DMS53 treated with DMSO at 0.1 percent for 48 hours (cell line): ENCODE measurements at regions not wholly inside any gene's neighbourhood (a gene's known extent, or its start where the extent isn't known, plus 50 kb on each side); places are given as distances from the start of the nearest gene placed in this dataset.

Experiments used
- DNase-seq: peaks from one replicate; lab custom pipeline; 2025; ENCODE audit not compliant: unreplicated experiment; lab: John Stamatoyannopoulos, UW

DNA sequence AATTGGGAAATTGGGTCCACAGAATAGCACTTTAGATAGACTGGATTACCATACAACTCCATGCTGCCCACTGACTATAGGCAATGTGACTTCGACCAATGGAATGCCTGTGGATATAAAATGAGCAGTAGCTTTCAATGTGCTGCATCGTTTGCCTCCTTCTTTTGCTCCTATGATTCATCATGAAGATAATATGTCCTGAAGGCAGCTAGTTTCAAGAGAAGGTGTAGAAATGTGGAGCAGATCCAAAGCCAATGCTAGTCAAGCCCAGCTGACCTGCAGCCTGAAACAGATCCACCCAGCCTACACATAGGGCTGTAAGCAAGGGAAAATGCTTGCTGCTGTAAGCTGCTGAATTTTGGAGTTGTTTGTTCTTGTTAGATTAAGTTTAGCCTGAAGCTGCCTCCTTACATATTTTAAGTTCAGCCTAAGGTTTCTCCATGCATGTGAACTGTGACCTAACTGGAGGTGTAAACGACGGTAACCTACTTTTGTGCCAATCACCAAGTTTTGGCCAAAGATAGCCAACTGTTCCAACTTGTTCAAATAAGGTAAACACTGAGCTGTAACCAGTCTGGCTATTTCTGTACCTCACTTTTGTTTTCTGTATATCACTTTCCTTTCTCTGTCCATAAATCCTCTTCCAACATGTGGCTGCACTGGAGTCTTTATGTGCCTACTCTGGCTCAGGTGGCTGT, 169.1 kb upstream of the AVPR1A start:
- DNase-seq = no peak

- peak; percentile 81 for DNase-seq
Measured at GRCh38 chr12:63319386-63319785, 168.4 kb upstream of the AVPR1A start.

DNA sequence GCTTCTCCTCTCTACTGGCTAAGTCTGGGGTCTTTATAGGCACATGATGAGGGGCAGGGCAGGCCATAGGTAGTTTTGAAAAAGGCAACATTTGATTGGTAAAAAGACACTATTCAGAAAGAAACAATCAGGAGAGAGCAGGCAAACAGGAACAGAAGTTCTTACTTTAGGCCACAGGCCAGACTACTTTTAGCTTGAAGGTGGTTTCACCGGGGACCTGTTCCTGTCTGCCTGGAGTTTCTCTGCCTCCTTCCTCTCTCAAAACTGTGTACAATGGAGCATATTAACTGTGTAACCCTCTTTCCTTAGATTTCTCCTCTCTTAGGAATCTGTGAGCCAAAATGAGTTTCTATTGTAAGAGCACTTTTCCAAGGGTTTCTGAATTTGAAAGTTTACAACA, 167.9 kb upstream of the AVPR1A start:
- DNase-seq = no peak

GRCh38 chr12:63318313-63318712, 167.3 kb upstream of the AVPR1A start:
- DNase-seq = no peak

DNA sequence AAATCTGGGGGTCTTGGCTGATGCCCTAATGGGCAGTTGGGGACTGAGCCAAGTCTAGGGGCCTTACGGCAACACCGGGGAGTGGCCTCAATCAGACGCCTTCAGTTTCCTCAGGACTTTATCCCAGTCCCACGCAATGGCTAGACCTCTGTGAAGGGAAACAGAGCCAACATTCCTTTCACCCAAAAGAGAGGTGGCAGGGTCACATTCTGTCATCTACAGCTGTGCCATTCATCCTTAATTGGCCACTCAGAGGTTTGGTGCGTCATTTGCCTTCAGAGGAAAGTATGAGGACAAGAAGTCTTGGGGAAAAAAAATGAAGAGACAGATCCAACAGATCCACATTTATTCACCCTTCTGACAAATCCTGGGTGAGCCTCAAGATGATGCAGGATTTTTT, 166.9 kb upstream of the AVPR1A start:
- DNase-seq = no peak

DNA sequence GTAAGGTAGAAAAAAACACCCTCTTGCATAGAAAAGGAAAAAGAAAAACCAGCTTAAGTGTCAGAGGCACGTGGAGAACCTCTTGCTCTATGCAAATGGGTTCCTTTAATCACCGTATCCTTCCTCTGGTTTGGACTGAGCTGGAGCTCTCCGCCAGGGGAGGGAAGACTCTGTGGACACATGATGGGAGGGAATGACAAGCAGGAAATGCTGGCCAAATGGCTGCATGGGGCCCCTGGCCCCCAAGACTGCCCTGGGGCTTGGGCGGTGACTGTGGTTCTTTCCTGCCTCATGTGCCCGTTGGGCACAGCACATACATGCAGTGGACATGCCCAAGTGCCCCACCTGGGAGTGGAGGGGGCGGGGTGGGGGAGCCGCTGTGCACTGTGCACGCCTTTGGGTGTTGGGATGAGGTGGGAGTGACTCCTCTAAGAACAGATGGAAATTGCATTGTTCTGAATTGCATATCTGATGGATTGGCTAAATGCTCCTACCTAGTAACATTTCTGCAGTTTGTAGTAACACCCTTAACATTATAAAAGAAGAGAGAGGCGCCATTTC, 166.4 kb upstream of the AVPR1A start:
- DNase-seq = no peak

DNA sequence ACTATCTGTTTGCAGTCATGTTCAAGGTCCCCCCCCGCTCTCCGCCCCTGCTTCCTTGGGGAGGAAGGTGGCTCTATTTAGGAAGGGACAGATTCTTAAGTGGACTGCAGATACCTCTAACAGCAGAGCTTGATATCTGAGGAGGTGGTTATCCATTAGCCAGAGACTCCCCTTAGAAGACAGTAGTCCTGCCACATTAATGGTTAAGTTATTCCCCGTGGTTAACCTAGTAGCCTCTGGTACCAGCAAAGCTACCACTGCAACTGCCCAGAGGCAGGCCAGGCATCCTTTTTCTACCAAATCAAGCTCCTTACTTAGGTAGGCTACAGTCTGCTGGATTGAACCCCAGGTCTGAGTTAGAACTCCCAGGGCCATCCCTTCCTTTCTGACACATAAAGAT, 162.1 kb upstream of the AVPR1A start:
- no peak for DNase-seq

DNA sequence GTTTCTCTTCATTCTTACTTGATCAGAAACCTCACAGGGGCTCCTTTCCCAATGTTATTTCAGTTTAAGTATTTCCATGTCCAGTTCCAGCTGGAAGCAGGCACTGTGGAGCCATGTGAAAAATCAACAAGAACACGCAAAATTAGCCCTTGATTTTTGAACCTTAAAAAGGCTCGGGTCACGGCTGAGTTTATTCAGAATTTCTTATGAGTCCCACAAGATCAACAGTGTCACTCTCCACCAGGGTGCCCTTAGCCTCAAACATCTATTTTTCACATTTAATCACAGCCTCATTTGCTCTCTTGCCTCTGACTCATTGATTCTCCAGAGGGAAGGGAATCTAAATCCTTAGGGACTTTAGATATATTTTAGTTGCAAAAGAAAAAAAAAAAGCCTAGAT, 157.7 kb upstream of the AVPR1A start:
- no peak for DNase-seq

- no peak for DNase-seq
Measured at GRCh38 chr12:63307849-63308248, 156.8 kb upstream of the AVPR1A start.

GRCh38 chr12:63305901-63306875, 155.2 kb upstream of the AVPR1A start:
- no peak for DNase-seq

DNA sequence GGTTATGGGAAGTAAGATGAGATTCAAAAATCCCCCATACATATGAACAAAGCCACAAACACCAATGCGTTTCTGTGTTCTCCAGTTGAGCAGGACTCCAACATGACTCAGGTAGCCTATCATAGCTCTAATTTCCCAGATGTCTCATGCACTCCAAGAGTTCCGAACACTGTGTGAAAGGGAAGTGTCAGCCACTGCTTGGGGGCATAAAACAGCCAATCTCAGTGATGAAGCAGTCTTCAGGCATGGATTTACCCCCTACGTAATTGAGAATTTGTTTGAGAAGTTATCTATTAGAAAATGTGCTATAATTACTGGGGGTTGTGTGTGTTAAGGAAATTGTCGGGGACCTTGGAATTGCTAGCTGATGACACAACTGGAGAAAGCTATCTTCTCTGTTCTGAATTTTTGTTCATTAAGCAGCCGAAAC, 153.9 kb upstream of the AVPR1A start:
- DNase-seq = no peak

GRCh38 chr12:63302941-63303536, 152.0 kb upstream of the AVPR1A start:
- no peak for DNase-seq

- DNase-seq = no peak
Measured at GRCh38 chr12:63302269-63302940, 151.4 kb upstream of the AVPR1A start.

DNA sequence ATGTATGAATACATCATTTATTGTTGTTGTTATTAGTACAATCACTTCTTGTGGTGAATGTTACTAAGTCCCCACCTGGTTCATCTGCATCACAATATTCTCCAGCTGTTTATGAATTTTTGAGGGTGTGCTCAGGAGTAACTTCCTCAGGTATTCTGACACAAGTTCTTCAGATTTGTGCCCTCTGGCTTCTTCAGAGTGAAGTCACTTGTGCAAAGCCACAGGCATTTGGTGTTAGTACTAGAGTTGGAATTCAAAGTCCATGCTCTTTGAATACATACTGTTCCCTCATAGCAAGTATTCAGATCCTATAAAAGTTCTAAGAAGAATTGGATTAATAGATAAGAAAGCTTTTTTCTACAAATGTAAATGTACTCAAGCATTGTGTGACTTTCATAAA, 150.3 kb upstream of the AVPR1A start:
- DNase-seq = no peak

DNA sequence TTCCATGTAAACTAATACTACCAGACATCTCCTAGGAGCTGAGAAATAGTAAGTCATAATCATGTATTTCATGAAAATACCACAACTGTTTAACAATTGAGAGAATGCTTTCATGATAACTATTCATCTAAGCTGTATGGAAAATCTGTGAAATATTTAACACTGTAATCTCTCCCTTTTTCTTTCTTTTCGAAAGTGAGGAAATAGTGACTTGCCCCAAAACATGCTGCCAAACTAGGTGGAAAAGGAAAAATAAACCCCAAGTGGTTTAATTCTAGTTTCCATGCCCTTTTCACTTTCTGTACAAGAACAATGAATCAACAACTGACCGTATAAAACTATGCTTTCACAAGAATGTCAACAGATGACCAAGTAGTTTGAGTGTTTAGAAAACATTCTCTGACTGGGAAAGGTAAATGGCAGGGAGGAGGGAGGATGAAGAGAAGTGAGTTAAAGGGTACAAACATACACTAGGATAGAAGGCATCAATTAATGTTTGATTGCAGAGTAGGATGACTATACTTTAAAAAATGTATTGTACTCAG, 147.5 kb upstream of the AVPR1A start:
- peak; percentile 37 for DNase-seq

DNA sequence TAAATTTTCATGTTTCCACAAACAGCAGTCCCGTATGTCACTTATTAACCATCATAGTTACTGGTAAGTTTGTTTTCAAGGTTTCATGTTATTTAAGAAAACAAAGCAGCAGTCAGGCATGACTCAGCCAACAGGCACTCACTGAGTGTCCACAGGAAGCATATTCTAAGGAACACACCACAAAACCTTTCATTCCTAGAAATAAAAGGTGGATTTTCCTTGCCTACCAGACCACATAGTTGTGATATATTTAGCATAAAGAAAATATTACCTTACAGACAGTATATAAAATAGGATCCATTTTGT, 143.3 kb upstream of the AVPR1A start:
- DNase-seq = peak; percentile 89

DNA sequence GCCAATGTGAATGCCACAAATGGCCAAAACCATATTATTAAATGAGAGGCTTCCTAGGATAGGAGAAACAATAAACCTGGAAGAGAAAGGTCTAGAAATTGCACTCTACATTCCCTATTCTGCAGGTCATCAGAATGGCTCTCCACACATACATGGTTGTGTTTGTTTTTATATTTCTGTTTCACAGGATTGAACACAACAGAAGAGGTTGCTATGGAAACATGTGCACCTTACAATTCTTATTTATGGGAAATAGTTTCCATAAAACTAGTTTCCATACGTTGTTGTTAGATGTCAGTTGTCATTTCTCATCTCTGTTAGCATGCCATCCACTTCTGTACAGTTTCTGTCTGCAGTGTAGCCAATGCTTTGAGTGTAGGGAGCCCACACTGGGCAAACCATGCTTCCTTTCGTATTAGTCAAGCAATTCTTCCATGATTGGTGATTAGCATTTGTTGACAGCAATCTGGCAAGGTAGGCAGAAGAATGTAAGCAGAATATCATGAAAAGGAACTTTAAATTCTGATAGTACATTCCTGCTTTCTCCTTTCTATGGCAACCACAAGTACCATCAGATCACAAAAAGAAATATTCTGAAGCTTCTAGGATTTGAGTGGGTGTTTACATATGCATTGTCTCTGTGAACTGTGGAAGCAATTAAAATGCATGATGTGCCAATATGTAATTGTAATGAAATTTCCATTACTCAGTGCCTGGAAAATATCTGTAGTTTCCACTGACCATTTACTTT, 141.6 kb upstream of the AVPR1A start:
- DNase-seq = no peak

DNA sequence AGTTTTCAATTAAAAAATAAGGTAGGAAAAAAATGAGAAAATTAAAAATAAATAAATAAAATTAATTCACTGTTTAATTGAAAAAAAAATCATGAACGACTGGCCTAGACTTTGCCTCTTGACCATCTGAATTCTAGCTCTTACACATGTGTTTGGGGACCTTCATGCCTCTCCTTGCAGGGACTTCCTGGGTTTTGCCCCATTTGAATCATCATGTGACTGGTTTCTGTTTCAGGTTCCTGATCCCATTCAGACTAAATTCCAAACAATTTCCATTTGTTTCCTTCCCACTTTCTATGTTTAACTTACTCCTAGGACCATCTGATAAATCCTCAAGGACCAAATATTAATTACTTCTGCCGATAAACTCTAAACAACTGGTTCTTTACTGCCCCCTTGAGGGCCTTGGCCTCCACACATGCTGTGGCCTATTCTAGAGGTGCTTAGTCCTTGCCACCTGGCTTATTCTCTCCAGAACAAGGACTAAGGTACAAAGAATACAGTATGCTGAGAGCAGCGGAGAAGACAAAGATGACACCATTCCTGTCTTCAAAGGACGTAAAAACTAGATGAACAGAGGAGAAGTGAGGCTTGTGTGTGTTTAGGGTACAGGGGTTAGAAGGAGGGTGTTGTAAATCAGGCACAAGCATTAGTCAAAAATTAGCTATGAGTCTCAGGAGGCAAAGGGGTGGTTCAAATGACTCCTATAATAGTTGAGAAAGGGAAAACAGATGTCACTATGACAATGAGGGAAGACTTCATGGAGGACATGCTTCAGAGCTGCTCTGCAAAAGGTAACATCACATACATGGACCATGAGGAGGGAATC, 125.8 kb upstream of the AVPR1A start:
- DNase-seq = peak; percentile 86

DNA sequence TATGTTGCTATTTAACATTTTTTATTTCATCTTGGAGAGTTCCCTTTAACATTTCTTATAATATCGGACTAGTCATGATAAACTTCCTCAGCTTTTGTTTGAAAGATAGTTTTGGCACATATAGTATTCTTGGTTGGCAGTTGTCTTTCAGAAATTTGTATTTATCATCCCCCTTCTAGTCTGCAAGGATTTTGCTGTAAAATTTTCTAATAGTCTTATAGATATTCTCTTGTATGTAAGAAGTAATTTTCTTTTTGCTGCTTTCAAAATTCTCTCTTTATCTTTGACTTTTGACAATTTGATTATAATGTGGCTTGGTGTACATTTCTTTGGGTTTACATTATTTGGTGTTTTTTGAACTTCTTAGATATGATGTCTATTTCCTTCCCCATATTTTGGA, 116.0 kb upstream of the AVPR1A start:
- no peak for DNase-seq
